ENCODE measurements at regions not wholly inside any gene's neighbourhood (a gene's known extent, or its start where the extent isn't known, plus 50 kb on each side); places are given as distances from the start of the nearest gene placed in this dataset.

GRCh38 chr1:87179851-87180519 is 148.7 kb upstream of the LMO4 start:
- Histone ChIP-seq H3K9me3 (ENCODE audit: low read depth, low read length) (no peaks in the 10 kb centered on the region), H3K4me3 (ENCODE audit: insufficient read depth, low read length) (no peak overlapping the region), H3K4me1 (ENCODE audit: insufficient read depth, low read length) (no peaks in the 10 kb centered on the region), H3K27ac (ENCODE audit: low read depth, low read length) (no peak overlapping the region), H3K27me3 (ENCODE audit: insufficient read depth, low read length) (peaks cover 7% of the 10 kb centered on the region), H3K36me3 (ENCODE audit: insufficient read depth, low read length) (no peaks in the 10 kb centered on the region), H2AFZ (ENCODE audit: low read length) (no peak overlapping the region), H3K79me2 (ENCODE audit: insufficient read depth, low read length) (no peaks in the 10 kb centered on the region), H4K20me1 (ENCODE audit: insufficient read depth, low read length) (no peaks in the 10 kb centered on the region), H3K4me2 (ENCODE audit: insufficient read depth, low read length) (no peak overlapping the region)
- no peak for DNase-seq (ENCODE audit: insufficient read length, low spot score, missing footprints)
- no peak for TF ChIP-seq CTCF (IDR thresholded peaks at IDR 0.05; ENCODE audit: extremely low read depth, low read depth, low read length)

GRCh38 chr1:87180682-87181081 is 148.0 kb upstream of the LMO4 start:
- Histone ChIP-seq H3K9me3 (ENCODE audit: low read depth, low read length) (no peaks in the 10 kb centered on the region), H3K4me2 (ENCODE audit: insufficient read depth, low read length) (no peak overlapping the region), H3K27me3 (ENCODE audit: insufficient read depth, low read length) (peaks cover 7% of the 10 kb centered on the region), H3K4me3 (ENCODE audit: insufficient read depth, low read length) (no peak overlapping the region), H3K79me2 (ENCODE audit: insufficient read depth, low read length) (no peaks in the 10 kb centered on the region), H4K20me1 (ENCODE audit: insufficient read depth, low read length) (no peaks in the 10 kb centered on the region), H3K27ac (ENCODE audit: low read depth, low read length) (no peak overlapping the region), H3K4me1 (ENCODE audit: insufficient read depth, low read length) (no peaks in the 10 kb centered on the region), H2AFZ (ENCODE audit: low read length) (no peak overlapping the region), H3K36me3 (ENCODE audit: insufficient read depth, low read length) (no peaks in the 10 kb centered on the region)
- no peak for DNase-seq (ENCODE audit: insufficient read length, low spot score, missing footprints)
- no peak for TF ChIP-seq CTCF (IDR thresholded peaks at IDR 0.05; ENCODE audit: extremely low read depth, low read depth, low read length)

- no peaks in the 10 kb centered on the region for H4K20me1 ChIP-seq (ENCODE audit: insufficient read depth, low read length)
- H3K27ac ChIP-seq (ENCODE audit: low read depth, low read length): no peak overlapping the region
- H2AFZ ChIP-seq (ENCODE audit: low read length): no peak overlapping the region
- peaks cover 2% of the 10 kb centered on the region for H3K27me3 ChIP-seq (ENCODE audit: insufficient read depth, low read length)
- H3K4me2 ChIP-seq (ENCODE audit: insufficient read depth, low read length): no peak overlapping the region
- H3K36me3 ChIP-seq (ENCODE audit: insufficient read depth, low read length): no peaks in the 10 kb centered on the region
- TF ChIP-seq CTCF (IDR thresholded peaks at IDR 0.05; ENCODE audit: extremely low read depth, low read depth, low read length): no peak
- no peak overlapping the region for H3K4me3 ChIP-seq (ENCODE audit: insufficient read depth, low read length)
- no peak for DNase-seq (ENCODE audit: insufficient read length, low spot score, missing footprints)
- H3K9me3 ChIP-seq (ENCODE audit: low read depth, low read length): no peaks in the 10 kb centered on the region
- no peaks in the 10 kb centered on the region for H3K79me2 ChIP-seq (ENCODE audit: insufficient read depth, low read length)
- H3K4me1 ChIP-seq (ENCODE audit: insufficient read depth, low read length): no peaks in the 10 kb centered on the region
Measured at GRCh38 chr1:87182611-87183010, 146.1 kb upstream of the LMO4 start.

GRCh38 chr1:87185077-87185476 is 143.6 kb upstream of the LMO4 start:
- H3K27ac ChIP-seq (ENCODE audit: low read depth, low read length): no peak overlapping the region
- H3K79me2 ChIP-seq (ENCODE audit: insufficient read depth, low read length): no peaks in the 10 kb centered on the region
- no peaks in the 10 kb centered on the region for H3K9me3 ChIP-seq (ENCODE audit: low read depth, low read length)
- H3K4me2 ChIP-seq (ENCODE audit: insufficient read depth, low read length): no peak overlapping the region
- DNase-seq (ENCODE audit: insufficient read length, low spot score, missing footprints): no peak
- H3K4me1 ChIP-seq (ENCODE audit: insufficient read depth, low read length): no peaks in the 10 kb centered on the region
- H3K27me3 ChIP-seq (ENCODE audit: insufficient read depth, low read length): peaks cover 2% of the 10 kb centered on the region
- no peaks in the 10 kb centered on the region for H4K20me1 ChIP-seq (ENCODE audit: insufficient read depth, low read length)
- no peak overlapping the region for H3K4me3 ChIP-seq (ENCODE audit: insufficient read depth, low read length)
- TF ChIP-seq CTCF (IDR thresholded peaks at IDR 0.05; ENCODE audit: extremely low read depth, low read depth, low read length): no peak
- H3K36me3 ChIP-seq (ENCODE audit: insufficient read depth, low read length): no peaks in the 10 kb centered on the region
- H2AFZ ChIP-seq (ENCODE audit: low read length): no peak overlapping the region
